ENCODE measurements at regions not wholly inside any gene's neighbourhood (a gene's known extent, or its start where the extent isn't known, plus 50 kb on each side); places are given as distances from the start of the nearest gene placed in this dataset.

GRCh38 chr15:69797615-69798014, 300.1 kb downstream of the TLE3 start:
- WGBS, 2 donors (ENCODE audit: low coverage in 1 of 2), result 86 to 91% methylated on average over 3 of the region's 3 CpGs
- DNase-seq, result no peak

DNA sequence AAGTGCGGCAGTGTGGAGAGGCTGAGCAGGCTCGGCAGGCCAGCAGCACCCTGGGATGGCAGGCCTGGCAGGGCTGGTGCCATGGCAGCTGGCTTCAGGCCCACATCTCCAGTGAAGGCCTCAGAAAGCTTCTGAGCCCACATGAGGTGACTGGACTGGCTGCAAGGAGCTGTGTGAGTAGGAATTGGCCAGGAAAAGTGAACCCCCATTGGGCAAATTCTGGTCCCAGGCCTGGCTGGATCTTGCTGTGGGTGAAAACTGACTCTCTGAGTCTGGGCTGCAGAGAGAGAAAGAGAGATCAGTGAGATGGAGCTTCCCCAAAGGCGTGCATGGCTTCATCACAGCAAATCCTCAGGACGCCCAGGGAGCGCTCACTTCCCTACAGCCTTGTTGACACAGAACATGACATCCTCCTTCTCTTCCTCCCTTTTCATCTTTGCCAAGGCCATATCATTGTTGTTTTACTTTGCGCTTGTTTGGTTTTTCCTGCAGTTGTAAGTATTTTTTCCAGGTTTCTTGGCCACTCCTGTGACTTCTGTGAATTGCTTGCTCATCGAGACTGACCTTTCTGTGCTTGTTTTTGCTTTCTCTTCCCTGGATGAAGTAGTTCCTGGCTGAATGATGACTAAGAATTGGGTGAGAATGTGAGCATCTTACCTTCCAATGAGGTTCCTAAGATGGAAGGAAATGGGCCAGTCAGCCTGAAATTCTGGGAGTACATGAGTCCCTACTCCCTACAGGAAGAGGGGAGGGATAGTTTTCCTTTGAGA, 299.1 kb downstream of the TLE3 start:
- in situ Hi-C loops (cut with MboI; ENCODE audit: low pct_ligation_motif_present in 1 of 4, low pct_unique_long_range_greater_than_20kb in 1 of 4, low sequenced_read_pairs in 3 of 4), result no loop called here
- DNase-seq, result no peak
- WGBS, 2 donors (ENCODE audit: low coverage in 1 of 2), result 79 to 88% methylated on average over 2 to 7 of the region's 7 CpGs

More at GRCh38 chr15:69797615-69798014, 300.1 kb downstream of the TLE3 start:
- H3K36me3 ChIP-seq, result no peaks in the 10 kb centered on the region
- H3K4me1 ChIP-seq, result peaks cover 0 to 11% (median 3%) of the 10 kb centered on the region in 4 donors
- no peaks in the 10 kb centered on the region for H3K9me3 ChIP-seq
- H3K27me3 ChIP-seq, result no peaks in the 10 kb centered on the region
- no peak overlapping the region for H3K27ac ChIP-seq
- TF ChIP-seq EP300 (IDR thresholded peaks at IDR 0.05; ENCODE audit: low read depth), result no peak
- no peak for TF ChIP-seq POLR2AphosphoS5 (IDR thresholded peaks at IDR 0.05)
- TF ChIP-seq POLR2A (IDR thresholded peaks at IDR 0.05), result no peak
- no peak for TF ChIP-seq CTCF (IDR thresholded peaks at IDR 0.05)
- no peak overlapping the region for H3K4me3 ChIP-seq
- intact Hi-C loops (cut with DNase I; ENCODE audit: low total_unique reads) (no loop called here), in situ Hi-C loops (cut with MboI; ENCODE audit: low pct_ligation_motif_present in 1 of 4, low pct_unique_long_range_greater_than_20kb in 1 of 4, low sequenced_read_pairs in 3 of 4) (no loop called here)

GRCh38 chr15:69801144-69801543, 296.6 kb downstream of the TLE3 start:
- TF ChIP-seq POLR2AphosphoS5 (IDR thresholded peaks at IDR 0.05), result no peak
- no peak for TF ChIP-seq CTCF (IDR thresholded peaks at IDR 0.05)
- TF ChIP-seq EP300 (IDR thresholded peaks at IDR 0.05; ENCODE audit: low read depth), result no peak
- no peak for TF ChIP-seq POLR2A (IDR thresholded peaks at IDR 0.05)
- no peak overlapping the region for H3K27ac ChIP-seq
- H3K4me3 ChIP-seq, result no peak overlapping the region
- H3K36me3 ChIP-seq, result no peaks in the 10 kb centered on the region
- H3K9me3 ChIP-seq, result no peaks in the 10 kb centered on the region
- peaks cover 1% of the 10 kb centered on the region for H3K27me3 ChIP-seq
- intact Hi-C loops (cut with DNase I; ENCODE audit: low total_unique reads) (no loop called here), in situ Hi-C loops (cut with MboI; ENCODE audit: low pct_ligation_motif_present in 1 of 4, low pct_unique_long_range_greater_than_20kb in 1 of 4, low sequenced_read_pairs in 3 of 4) (no loop called here)
- WGBS, 2 donors (ENCODE audit: low coverage in 1 of 2), result 64% methylated on average over 9 of the region's 9 CpGs; no CpG with 5 or more reads in 1 of the 2 donors
- no peaks in the 10 kb centered on the region for H3K4me1 ChIP-seq
- no peak for DNase-seq

More for the DNA sequence above, 299.1 kb downstream of the TLE3 start:
- H3K4me1 ChIP-seq, result peaks cover 0 to 11% (median 3%) of the 10 kb centered on the region in 4 donors
- no peak overlapping the region for H3K27ac ChIP-seq
- no peaks in the 10 kb centered on the region for H3K9me3 ChIP-seq
- no peaks in the 10 kb centered on the region for H3K36me3 ChIP-seq
- TF ChIP-seq CTCF (IDR thresholded peaks at IDR 0.05), result no peak
- no peak for TF ChIP-seq EP300 (IDR thresholded peaks at IDR 0.05; ENCODE audit: low read depth)
- TF ChIP-seq POLR2A (IDR thresholded peaks at IDR 0.05), result no peak
- TF ChIP-seq POLR2AphosphoS5 (IDR thresholded peaks at IDR 0.05), result no peak
- no peak overlapping the region for H3K4me3 ChIP-seq
- intact Hi-C loops (cut with DNase I; ENCODE audit: low total_unique reads), result no loop called here
- no peaks in the 10 kb centered on the region for H3K27me3 ChIP-seq

DNA sequence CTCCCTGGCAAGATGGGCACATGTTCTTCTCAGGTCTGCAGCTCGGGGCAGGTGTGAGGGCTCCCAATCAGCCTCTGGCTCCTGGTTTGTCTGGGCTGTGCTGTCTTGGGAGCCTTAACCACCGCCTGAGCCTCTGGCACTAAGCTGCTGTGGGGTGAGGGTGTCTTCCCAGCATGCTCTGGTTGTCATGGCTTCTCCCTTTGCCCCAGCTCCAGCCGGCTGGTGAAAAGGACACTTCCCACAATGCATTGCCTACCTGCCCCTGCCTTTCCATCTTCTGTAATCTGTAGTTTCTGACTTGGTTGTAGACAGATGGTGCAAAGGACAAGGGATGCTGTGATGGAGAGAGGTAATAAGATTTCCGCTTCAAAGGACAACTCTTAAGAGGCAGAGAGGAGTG, 295.3 kb downstream of the TLE3 start:
- Histone ChIP-seq H3K4me3 (no peak overlapping the region), H3K27ac (no peak overlapping the region), H3K36me3 (no peaks in the 10 kb centered on the region), H3K4me1 (no peaks in the 10 kb centered on the region), H3K27me3 (peaks cover 5% of the 10 kb centered on the region), H3K9me3 (no peaks in the 10 kb centered on the region)
- TF ChIP-seq POLR2AphosphoS5 (IDR thresholded peaks at IDR 0.05), result no peak
- TF ChIP-seq POLR2A (IDR thresholded peaks at IDR 0.05), result no peak
- TF ChIP-seq EP300 (IDR thresholded peaks at IDR 0.05; ENCODE audit: low read depth), result no peak
- TF ChIP-seq CTCF (IDR thresholded peaks at IDR 0.05), result no peak
- intact Hi-C loops (cut with DNase I; ENCODE audit: low total_unique reads) (no loop called here), in situ Hi-C loops (cut with MboI; ENCODE audit: low pct_ligation_motif_present in 1 of 4, low pct_unique_long_range_greater_than_20kb in 1 of 4, low sequenced_read_pairs in 3 of 4) (no loop called here)
- WGBS, 2 donors (ENCODE audit: low coverage in 1 of 2), result 89 to 94% methylated on average over 2 to 4 of the region's 4 CpGs
- no peak for DNase-seq
